ENCODE measurements at regions not wholly inside any gene's neighbourhood (a gene's known extent, or its start where the extent isn't known, plus 50 kb on each side); places are given as distances from the start of the nearest gene placed in this dataset.

GRCh38 chr7:25777969-25778708 is 373.9 kb upstream of the NFE2L3 start:
- Histone ChIP-seq H3K27me3 (ENCODE audit: control insufficient read depth, insufficient read depth, low read length) (no peaks in the 10 kb centered on the region), H3K4me3 (ENCODE audit: low read depth, low read length) (no peak overlapping the region), H3K36me3 (ENCODE audit: control insufficient read depth, insufficient read depth, low read length) (no peaks in the 10 kb centered on the region)
- TF ChIP-seq CTCF (IDR thresholded peaks at IDR 0.05; ENCODE audit: insufficient read depth, low read length, poor library complexity, severe bottlenecking): no peak
- DNase-seq (ENCODE audit: low read depth): no peak

GRCh38 chr7:25779002-25779546 is 372.9 kb upstream of the NFE2L3 start:
- DNase-seq (ENCODE audit: low read depth): no peak
- TF ChIP-seq CTCF (IDR thresholded peaks at IDR 0.05; ENCODE audit: insufficient read depth, low read length, poor library complexity, severe bottlenecking): no peak
- no peaks in the 10 kb centered on the region for H3K27me3 ChIP-seq (ENCODE audit: control insufficient read depth, insufficient read depth, low read length)
- H3K4me3 ChIP-seq (ENCODE audit: low read depth, low read length): no peak overlapping the region
- no peaks in the 10 kb centered on the region for H3K36me3 ChIP-seq (ENCODE audit: control insufficient read depth, insufficient read depth, low read length)

- no peak for TF ChIP-seq CTCF (IDR thresholded peaks at IDR 0.05; ENCODE audit: insufficient read depth, low read length, poor library complexity, severe bottlenecking)
- Histone ChIP-seq H3K27me3 (ENCODE audit: control insufficient read depth, insufficient read depth, low read length) (no peaks in the 10 kb centered on the region), H3K4me3 (ENCODE audit: low read depth, low read length) (no peak overlapping the region), H3K36me3 (ENCODE audit: control insufficient read depth, insufficient read depth, low read length) (no peaks in the 10 kb centered on the region)
- no peak for DNase-seq (ENCODE audit: low read depth)
Observed at GRCh38 chr7:25780904-25781303, 371.1 kb upstream of the NFE2L3 start.

GRCh38 chr7:25781704-25782103 is 370.3 kb upstream of the NFE2L3 start:
- no peak for DNase-seq (ENCODE audit: low read depth)
- Histone ChIP-seq H3K4me3 (ENCODE audit: low read depth, low read length) (no peak overlapping the region), H3K27me3 (ENCODE audit: control insufficient read depth, insufficient read depth, low read length) (no peaks in the 10 kb centered on the region), H3K36me3 (ENCODE audit: control insufficient read depth, insufficient read depth, low read length) (no peaks in the 10 kb centered on the region)
- TF ChIP-seq CTCF (IDR thresholded peaks at IDR 0.05; ENCODE audit: insufficient read depth, low read length, poor library complexity, severe bottlenecking): no peak

- H3K4me3 ChIP-seq (ENCODE audit: low read depth, low read length): no peak overlapping the region
- H3K27me3 ChIP-seq (ENCODE audit: control insufficient read depth, insufficient read depth, low read length): no peaks in the 10 kb centered on the region
- DNase-seq (ENCODE audit: low read depth): no peak
- TF ChIP-seq CTCF (IDR thresholded peaks at IDR 0.05; ENCODE audit: insufficient read depth, low read length, poor library complexity, severe bottlenecking): no peak
- H3K36me3 ChIP-seq (ENCODE audit: control insufficient read depth, insufficient read depth, low read length): no peaks in the 10 kb centered on the region
Observed at GRCh38 chr7:25786936-25787335, 365.1 kb upstream of the NFE2L3 start.

- Histone ChIP-seq H3K27me3 (ENCODE audit: control insufficient read depth, insufficient read depth, low read length) (no peaks in the 10 kb centered on the region), H3K36me3 (ENCODE audit: control insufficient read depth, insufficient read depth, low read length) (no peaks in the 10 kb centered on the region), H3K4me3 (ENCODE audit: low read depth, low read length) (no peak overlapping the region)
- no peak for TF ChIP-seq CTCF (IDR thresholded peaks at IDR 0.05; ENCODE audit: insufficient read depth, low read length, poor library complexity, severe bottlenecking)
- DNase-seq (ENCODE audit: low read depth): no peak
Observed at GRCh38 chr7:25787336-25787735, 364.7 kb upstream of the NFE2L3 start.
